Breast epithelium (tissue), 3 donors: ENCODE measurements at regions not wholly inside any gene's neighbourhood (a gene's known extent, or its start where the extent isn't known, plus 50 kb on each side); places are given as distances from the start of the nearest gene placed in this dataset.

Experiments used
- POLR2A ChIP-seq: fragments of 450-650 bp; IDR thresholded peaks from one replicate; pipeline ENCODE4 v1.6.1; 2016; ENCODE audit warnings: antibody characterized with exemption, mild to moderate bottlenecking, moderate library complexity
- POLR2AphosphoS5 ChIP-seq, 3 donors: sonication (generic); formaldehyde crosslinking; IDR thresholded peaks; one replicate each; pipeline ENCODE4 v1.6.1; 2017; ENCODE audit warnings: antibody characterized with exemption in 3 of 3
- TF ChIP-seq, protein P1 (sequence below), 3 donors: fragments of 450-650 bp; IDR thresholded peaks; one replicate each; pipeline ENCODE4 v1.5.1; 2016 to 2017; ENCODE audit warnings: antibody characterized with exemption in 3 of 3, mild to moderate bottlenecking in 3 of 3, moderate library complexity in 3 of 3

DNA sequence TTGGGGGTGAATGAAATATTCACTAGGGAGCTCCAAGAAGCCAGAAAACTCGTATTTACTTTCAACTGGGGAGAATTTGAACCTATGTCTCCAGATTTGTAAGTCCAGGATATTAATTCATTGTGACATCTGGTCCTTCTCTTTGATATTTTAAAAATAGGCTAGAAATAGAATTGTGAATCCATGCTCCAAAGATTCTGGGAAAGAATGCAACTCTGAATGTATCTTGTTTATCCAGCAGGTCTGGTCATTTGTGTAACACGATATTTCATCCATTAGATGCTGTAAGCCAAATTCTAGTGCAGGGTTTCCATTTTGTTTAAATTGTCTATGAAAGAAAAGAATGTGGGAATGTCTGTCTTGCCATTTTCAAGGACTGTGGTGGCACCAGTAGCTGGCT is 334.7 kb downstream of the BMP4 start:
- TF ChIP-seq, protein P1, sequence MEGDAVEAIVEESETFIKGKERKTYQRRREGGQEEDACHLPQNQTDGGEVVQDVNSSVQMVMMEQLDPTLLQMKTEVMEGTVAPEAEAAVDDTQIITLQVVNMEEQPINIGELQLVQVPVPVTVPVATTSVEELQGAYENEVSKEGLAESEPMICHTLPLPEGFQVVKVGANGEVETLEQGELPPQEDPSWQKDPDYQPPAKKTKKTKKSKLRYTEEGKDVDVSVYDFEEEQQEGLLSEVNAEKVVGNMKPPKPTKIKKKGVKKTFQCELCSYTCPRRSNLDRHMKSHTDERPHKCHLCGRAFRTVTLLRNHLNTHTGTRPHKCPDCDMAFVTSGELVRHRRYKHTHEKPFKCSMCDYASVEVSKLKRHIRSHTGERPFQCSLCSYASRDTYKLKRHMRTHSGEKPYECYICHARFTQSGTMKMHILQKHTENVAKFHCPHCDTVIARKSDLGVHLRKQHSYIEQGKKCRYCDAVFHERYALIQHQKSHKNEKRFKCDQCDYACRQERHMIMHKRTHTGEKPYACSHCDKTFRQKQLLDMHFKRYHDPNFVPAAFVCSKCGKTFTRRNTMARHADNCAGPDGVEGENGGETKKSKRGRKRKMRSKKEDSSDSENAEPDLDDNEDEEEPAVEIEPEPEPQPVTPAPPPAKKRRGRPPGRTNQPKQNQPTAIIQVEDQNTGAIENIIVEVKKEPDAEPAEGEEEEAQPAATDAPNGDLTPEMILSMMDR (IDR thresholded peaks at IDR 0.05), result no peak
- TF ChIP-seq POLR2A (no peak), POLR2AphosphoS5 (IDR thresholded peaks at IDR 0.05) (no peak)
